ENCODE measurements at regions not wholly inside any gene's neighbourhood (a gene's known extent, or its start where the extent isn't known, plus 50 kb on each side); places are given as distances from the start of the nearest gene placed in this dataset.

GRCh38 chr21:35625576-35625975 lies 434.8 kb downstream of the SETD4 start:
- DNase-seq = no peak
- H3K27me3 Mint-ChIP-seq = peaks cover 10% of the 10 kb centered on the region
- H3K27ac Mint-ChIP-seq = no peak overlapping the region
- no peak for ATAC-seq (ENCODE audit: low read depth)
- no peaks in the 10 kb centered on the region for H3K4me1 Mint-ChIP-seq
- TF ChIP-seq CTCF (IDR thresholded peaks at IDR 0.05) = no peak
- H3K36me3 Mint-ChIP-seq (ENCODE audit: low read depth) = no peaks in the 10 kb centered on the region
- intact Hi-C loops (cut with micrococcal nuclease) = no loop called here
- H3K4me3 Mint-ChIP-seq = no peak overlapping the region
- ChIA-PET POLR2A (no interaction called here), CTCF (no interaction called here)
- peaks cover 2% of the 10 kb centered on the region for H3K9me3 Mint-ChIP-seq

- Mint-ChIP-seq H3K36me3 (ENCODE audit: low read depth) (no peaks in the 10 kb centered on the region), H3K4me3 (no peak overlapping the region), H3K9me3 (peaks cover 2% of the 10 kb centered on the region), H3K27ac (no peak overlapping the region), H3K4me1 (no peaks in the 10 kb centered on the region), H3K27me3 (peaks cover 10% of the 10 kb centered on the region)
- DNase-seq (no peak), ATAC-seq (ENCODE audit: low read depth) (no peak)
- no peak for TF ChIP-seq CTCF (IDR thresholded peaks at IDR 0.05)
- CTCF ChIA-PET = interaction anchor here (0.9 kb wide), 1 partner anchor 879 kb away, joined by 3 read pairs; no protein-coding TSS in a partner anchor
- POLR2A ChIA-PET = no interaction called here
- intact Hi-C loops (cut with micrococcal nuclease) = no loop called here
These were observed 435.4 kb downstream of the SETD4 start for GRCh38 chr21:35624901-35625300.

GRCh38 chr21:35622612-35623011 lies 437.7 kb downstream of the SETD4 start:
- no peak for TF ChIP-seq CTCF (IDR thresholded peaks at IDR 0.05)
- Mint-ChIP-seq H3K36me3 (ENCODE audit: low read depth) (no peaks in the 10 kb centered on the region), H3K4me1 (no peaks in the 10 kb centered on the region), H3K4me3 (no peak overlapping the region), H3K27ac (no peak overlapping the region), H3K9me3 (peaks cover 2% of the 10 kb centered on the region), H3K27me3 (peaks cover 10% of the 10 kb centered on the region)
- ChIA-PET POLR2A (no interaction called here), CTCF (no interaction called here)
- DNase-seq (no peak), ATAC-seq (ENCODE audit: low read depth) (no peak)
- intact Hi-C loops (cut with micrococcal nuclease) = no loop called here

- Mint-ChIP-seq H3K4me1 (peaks cover 3% of the 10 kb centered on the region), H3K9me3 (peaks cover 2% of the 10 kb centered on the region), H3K4me3 (no peak overlapping the region), H3K36me3 (ENCODE audit: low read depth) (no peaks in the 10 kb centered on the region), H3K27ac (no peak overlapping the region), H3K27me3 (peaks cover 6% of the 10 kb centered on the region)
- ATAC-seq (ENCODE audit: low read depth) = no peak
- no peak for DNase-seq
- ChIA-PET POLR2A (no interaction called here), CTCF (no interaction called here)
- TF ChIP-seq CTCF (IDR thresholded peaks at IDR 0.05) = no peak
- intact Hi-C loops (cut with micrococcal nuclease) = no loop called here
These were observed 441.1 kb downstream of the SETD4 start for GRCh38 chr21:35619184-35619583.

- DNase-seq = no peak
- TF ChIP-seq CTCF (IDR thresholded peaks at IDR 0.05) = no peak
- Mint-ChIP-seq H3K4me3 (no peak overlapping the region), H3K27ac (no peak overlapping the region), H3K27me3 (no peaks in the 10 kb centered on the region), H3K36me3 (ENCODE audit: low read depth) (no peaks in the 10 kb centered on the region), H3K4me1 (peaks cover 3% of the 10 kb centered on the region), H3K9me3 (peaks cover 2% of the 10 kb centered on the region)
- ChIA-PET CTCF (interaction anchor here (0.9 to 1.1 kb wide), 4 partner anchors 728 to 924 kb away, joined by 3 to 4 read pairs (median 3); no protein-coding TSS in a partner anchor), POLR2A (no interaction called here)
- ATAC-seq (ENCODE audit: low read depth) = no peak
- intact Hi-C loops (cut with micrococcal nuclease) = loop anchor here (2.0 kb wide), 1 partner anchor 817 kb away; no protein-coding TSS in a partner anchor
These were observed 442.8 kb downstream of the SETD4 start for GRCh38 chr21:35617491-35617890.

Data from activated B cell treated with CpG ODN at 0.5 μM for 24 hours (primary cell).